ENCODE measurements at regions not wholly inside any gene's neighbourhood (a gene's known extent, or its start where the extent isn't known, plus 50 kb on each side); places are given as distances from the start of the nearest gene placed in this dataset.

- H3K4me3 ChIP-seq: no peak overlapping the region
- H3K4me1 ChIP-seq: peaks cover 0 to 15% (median 5%) of the 10 kb centered on the region in 6 donors
- intact Hi-C loops (cut with DNase I; ENCODE audit: low total_unique reads): no loop called here
- H3K27ac ChIP-seq: no peak overlapping the region
- TF ChIP-seq POLR2AphosphoS5 (IDR thresholded peaks at IDR 0.05) (no peak), POLR2A (IDR thresholded peaks at IDR 0.05) (no peak), CTCF (IDR thresholded peaks at IDR 0.05 in 8 of 11, conservative IDR thresholded peaks at IDR 0.05 in 3 of 11) (no peak)
- no peak for DNase-seq
- H3K36me3 ChIP-seq: no peaks in the 10 kb centered on the region
- 79 to 94% (median 86%) methylated on average over 3 of the region's 3 CpGs for WGBS, 5 donors
- no peaks in the 10 kb centered on the region for H3K27me3 ChIP-seq (replicated peaks in 1 of 7)
- peaks cover 0 to 7% (median 0%) of the 10 kb centered on the region in 8 donors for H3K9me3 ChIP-seq
Measured at GRCh38 chr13:40024204-40024966, 368.9 kb downstream of the COG6 start.

GRCh38 chr13:40024967-40025714 is 369.7 kb downstream of the COG6 start:
- H3K27me3 ChIP-seq (replicated peaks in 1 of 7): no peaks in the 10 kb centered on the region
- 88 to 93% (median 91%) methylated on average over 4 of the region's 4 CpGs for WGBS, 5 donors

GRCh38 chr13:40026174-40026585 is 370.7 kb downstream of the COG6 start:
- TF ChIP-seq POLR2AphosphoS5 (IDR thresholded peaks at IDR 0.05): no peak
- no peak for TF ChIP-seq POLR2A (IDR thresholded peaks at IDR 0.05)
- no peak for TF ChIP-seq CTCF (IDR thresholded peaks at IDR 0.05 in 8 of 11, conservative IDR thresholded peaks at IDR 0.05 in 3 of 11)
- Histone ChIP-seq H3K36me3 (no peaks in the 10 kb centered on the region), H3K27me3 (replicated peaks in 1 of 7) (no peaks in the 10 kb centered on the region), H3K9me3 (peaks cover 0 to 7% (median 0%) of the 10 kb centered on the region in 8 donors), H3K4me1 (peaks cover 0 to 15% (median 5%) of the 10 kb centered on the region in 6 donors), H3K4me3 (peak overlapping the region in 1 of 8 donors; percentile 32), H3K27ac (no peak overlapping the region)
- WGBS, 5 donors: 54 to 71% (median 65%) methylated on average over 5 of the region's 5 CpGs
- intact Hi-C loops (cut with DNase I; ENCODE audit: low total_unique reads): no loop called here
- no peak for DNase-seq

More at GRCh38 chr13:40024967-40025714, 369.7 kb downstream of the COG6 start:
- TF ChIP-seq CTCF (IDR thresholded peaks at IDR 0.05 in 8 of 11, conservative IDR thresholded peaks at IDR 0.05 in 3 of 11) (no peak), POLR2AphosphoS5 (IDR thresholded peaks at IDR 0.05) (no peak), POLR2A (IDR thresholded peaks at IDR 0.05) (no peak)
- H3K4me1 ChIP-seq: peaks cover 0 to 15% (median 5%) of the 10 kb centered on the region in 6 donors
- DNase-seq: no peak
- intact Hi-C loops (cut with DNase I; ENCODE audit: low total_unique reads): no loop called here
- H3K4me3 ChIP-seq: no peak overlapping the region
- H3K27ac ChIP-seq: no peak overlapping the region
- H3K36me3 ChIP-seq: no peaks in the 10 kb centered on the region
- H3K9me3 ChIP-seq: peaks cover 0 to 7% (median 0%) of the 10 kb centered on the region in 8 donors

GRCh38 chr13:40026741-40027140 is 371.3 kb downstream of the COG6 start:
- Histone ChIP-seq H3K9me3 (peaks cover 0 to 7% (median 0%) of the 10 kb centered on the region in 8 donors), H3K4me1 (peaks cover 0 to 15% (median 5%) of the 10 kb centered on the region in 6 donors), H3K27ac (no peak overlapping the region), H3K4me3 (no peak overlapping the region), H3K36me3 (no peaks in the 10 kb centered on the region), H3K27me3 (replicated peaks in 1 of 7) (no peaks in the 10 kb centered on the region)
- intact Hi-C loops (cut with DNase I; ENCODE audit: low total_unique reads): no loop called here
- no peak for DNase-seq
- 58 to 70% (median 69%) methylated on average over 4 of the region's 4 CpGs for WGBS, 5 donors
- no peak for TF ChIP-seq POLR2AphosphoS5 (IDR thresholded peaks at IDR 0.05)
- TF ChIP-seq CTCF (IDR thresholded peaks at IDR 0.05 in 8 of 11, conservative IDR thresholded peaks at IDR 0.05 in 3 of 11): no peak
- no peak for TF ChIP-seq POLR2A (IDR thresholded peaks at IDR 0.05)
